ENCODE measurements at regions not wholly inside any gene's neighbourhood (a gene's known extent, or its start where the extent isn't known, plus 50 kb on each side); places are given as distances from the start of the nearest gene placed in this dataset.
A peak's percentile ranks its signal among the peaks of the same experiment; 100 is the strongest.

DNA sequence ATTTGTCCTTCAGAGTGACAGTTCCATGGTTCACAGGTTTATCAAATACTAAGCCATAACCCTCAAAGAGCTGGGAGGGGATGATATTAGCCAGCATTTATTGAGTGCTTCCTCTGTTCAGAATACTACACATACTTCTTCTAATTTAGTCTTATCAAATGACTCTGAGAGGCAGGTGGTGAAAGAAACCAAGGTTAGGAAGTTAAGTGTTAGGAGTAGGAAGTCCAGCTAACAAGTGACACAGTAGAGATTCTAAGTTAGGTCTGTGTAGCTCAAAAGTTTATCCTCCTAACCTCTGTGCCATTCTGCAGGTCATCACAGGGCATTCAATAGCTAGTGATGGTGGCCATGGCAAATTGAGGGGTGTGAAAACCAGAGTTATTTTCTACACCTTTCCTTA, 198.3 kb upstream of the MID1 start:
- DNase-seq (ENCODE audit: low spot score) = no peak

DNA sequence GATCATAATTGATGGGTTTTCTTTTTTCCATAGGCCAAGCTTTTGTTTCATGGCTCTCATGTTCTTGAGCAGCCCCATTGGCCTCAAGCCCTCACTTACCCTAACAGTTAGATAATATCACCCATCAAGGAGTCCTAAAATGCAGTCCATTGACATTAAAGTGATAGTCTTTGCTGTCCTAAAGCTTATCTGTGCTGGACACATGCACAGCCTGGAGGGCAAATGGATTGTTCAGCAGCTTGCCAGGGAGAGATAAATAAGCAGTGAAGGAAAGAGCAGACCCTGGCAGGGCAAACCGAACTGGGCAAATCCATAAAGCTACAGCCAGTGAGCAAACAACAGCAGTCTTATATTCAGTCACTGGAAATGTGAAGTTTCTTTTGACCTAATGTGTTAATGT, 199.6 kb upstream of the MID1 start:
- DNase-seq (ENCODE audit: low spot score) = no peak

DNA sequence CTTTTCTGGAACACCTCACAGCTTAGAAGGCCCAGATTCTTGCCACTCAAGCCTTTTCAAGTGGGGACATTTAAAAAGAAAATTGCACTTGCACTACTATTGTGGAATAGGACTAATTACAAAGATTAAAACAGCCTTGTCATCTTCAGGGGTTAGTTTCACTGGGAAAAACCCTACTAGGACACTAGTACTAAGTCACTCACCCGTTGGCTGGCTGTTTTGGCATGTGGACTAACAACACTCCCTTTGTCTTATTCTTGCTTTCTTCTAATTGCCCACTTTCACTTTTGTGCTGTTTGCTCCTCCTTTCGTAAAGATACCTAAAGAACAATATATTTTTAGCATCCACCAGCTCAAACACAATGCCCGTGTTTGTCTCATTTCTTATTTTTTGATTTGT, 200.9 kb upstream of the MID1 start:
- no peak for DNase-seq (ENCODE audit: low spot score)

DNA sequence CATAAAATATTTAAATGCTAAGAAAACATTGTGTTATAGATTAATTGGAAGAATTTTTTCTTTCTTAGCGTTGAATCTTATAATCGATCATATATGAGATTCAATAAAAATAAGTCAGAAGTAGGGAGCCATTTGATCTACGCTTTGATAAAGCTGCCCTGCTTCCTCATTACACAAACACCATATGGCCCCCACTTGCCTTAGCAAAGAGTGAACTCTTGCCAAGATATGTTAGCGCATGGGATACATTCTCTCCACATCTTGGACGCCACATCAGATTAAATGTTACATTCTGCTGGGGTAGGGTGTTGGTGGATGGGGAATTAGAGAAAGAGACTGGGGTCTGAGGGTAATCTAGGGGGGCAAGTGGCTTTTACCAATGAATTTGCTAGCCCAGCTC, 207.7 kb upstream of the MID1 start:
- DNase-seq (ENCODE audit: low spot score) = no peak

DNA sequence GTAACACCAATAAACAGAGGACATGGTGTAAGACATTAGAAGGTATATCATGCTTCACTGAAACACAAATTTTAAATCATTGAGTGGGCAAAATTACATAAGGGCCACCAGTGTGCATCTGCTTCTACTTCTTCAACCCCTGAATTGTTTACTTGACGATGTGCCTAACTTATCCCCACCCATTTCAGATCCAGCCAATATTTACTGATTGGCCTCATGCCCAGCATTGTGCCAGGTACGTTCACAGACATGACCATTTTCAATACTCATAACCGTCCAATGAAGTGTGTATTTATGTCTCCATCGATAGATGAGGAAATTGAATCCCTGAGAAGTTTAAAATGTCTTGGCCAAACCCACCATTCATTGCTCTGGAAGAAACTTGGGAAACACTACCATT, 208.3 kb upstream of the MID1 start:
- DNase-seq (ENCODE audit: low spot score) = no peak

DNA sequence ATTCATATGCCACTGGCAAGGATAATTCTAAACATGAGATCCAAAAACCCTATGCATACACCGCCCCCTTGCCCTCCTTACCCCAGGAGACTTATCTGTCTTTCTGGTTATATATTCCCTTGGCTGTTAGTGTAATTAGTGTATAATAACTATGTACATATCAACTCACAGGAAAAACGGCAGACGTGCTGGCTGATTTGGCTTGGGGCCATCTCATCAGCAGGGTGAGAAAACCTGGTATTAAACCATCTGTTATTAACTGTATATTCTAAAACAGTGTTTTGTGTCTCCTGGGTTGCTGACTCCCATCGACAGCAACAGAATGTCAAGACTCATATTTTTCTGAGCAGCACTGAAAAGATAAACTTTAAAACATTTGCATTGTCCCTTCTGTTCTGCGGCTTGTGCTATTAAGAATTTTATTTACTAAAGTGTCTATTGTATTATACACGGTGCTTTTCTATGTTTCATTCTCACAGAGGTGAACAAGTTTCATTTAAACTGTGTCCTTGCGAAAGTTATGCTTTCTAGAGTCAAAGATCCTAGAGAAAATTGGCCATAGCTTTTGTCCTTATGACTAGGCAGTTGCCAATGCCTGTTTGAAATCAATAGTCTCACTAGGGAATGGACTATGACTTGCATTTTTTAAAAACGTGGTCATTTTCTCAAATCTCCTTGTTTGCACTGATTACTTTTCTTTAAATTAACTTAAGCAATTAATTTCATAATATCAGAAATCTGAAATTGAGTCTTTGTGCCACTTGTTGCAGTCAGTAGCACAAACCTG, 211.5 kb upstream of the MID1 start:
- DNase-seq (ENCODE audit: low spot score) = no peak

DNA sequence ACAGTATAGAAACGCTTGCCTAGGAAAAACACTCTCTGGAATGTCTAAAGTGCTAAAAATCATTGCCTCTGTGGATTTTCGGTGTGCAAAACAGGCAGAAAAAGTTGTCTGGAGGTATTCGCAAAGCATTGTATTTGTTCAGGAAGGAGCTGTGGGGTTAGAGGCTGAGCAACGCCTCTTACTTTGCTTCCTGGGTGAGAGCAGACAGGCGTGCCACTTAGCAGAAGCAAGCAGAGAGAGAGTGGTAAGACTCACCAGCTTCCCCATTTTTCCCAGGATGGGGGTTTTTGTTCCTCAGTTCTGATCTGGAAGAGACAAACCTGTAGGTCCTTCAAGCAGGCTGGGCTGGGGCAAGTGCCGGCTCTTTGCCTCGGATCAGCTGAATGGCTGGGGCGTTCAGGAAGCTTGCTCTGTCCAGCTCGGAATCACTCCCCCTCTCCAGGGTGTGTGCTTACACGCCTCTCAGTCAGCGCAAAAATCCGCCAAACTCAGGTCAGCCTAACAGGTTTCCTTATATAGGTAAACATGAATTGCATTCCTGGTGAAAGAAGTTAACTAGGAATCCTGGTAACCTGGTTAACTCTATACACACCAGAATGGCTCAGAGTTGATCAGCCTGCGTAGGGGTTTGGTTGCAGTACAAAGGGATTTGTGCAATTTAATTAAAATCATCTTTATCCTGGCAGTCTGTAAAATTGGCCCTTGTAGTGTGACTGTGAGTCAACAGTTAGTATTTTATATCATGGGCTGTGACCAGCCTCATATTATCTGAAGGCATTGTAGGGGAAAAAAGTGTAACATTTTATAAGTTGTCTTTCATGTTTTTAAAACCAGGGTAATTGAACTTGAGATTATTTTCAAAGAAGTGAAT, 213.1 kb upstream of the MID1 start:
- DNase-seq (ENCODE audit: low spot score) = no peak

DNA sequence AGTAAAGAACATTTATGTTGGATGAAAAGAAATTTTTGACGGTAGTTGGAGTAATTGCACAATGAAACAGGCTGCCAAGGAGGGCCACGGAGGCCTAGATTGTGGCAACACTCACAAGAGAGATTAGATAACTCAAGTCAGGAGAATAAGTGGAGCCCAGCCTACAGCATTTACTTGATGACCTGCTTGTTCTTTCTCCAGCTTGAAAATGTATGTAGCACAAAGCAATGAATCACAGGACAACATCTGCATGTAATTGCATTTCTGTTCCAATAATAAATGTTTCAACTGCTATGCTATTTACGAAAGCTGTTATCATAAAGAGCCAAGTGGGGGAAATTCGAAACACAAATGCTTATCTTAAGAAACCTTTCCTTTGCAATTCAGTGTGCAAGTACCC, 221.2 kb upstream of the MID1 start:
- no peak for DNase-seq (ENCODE audit: low spot score)

DNA sequence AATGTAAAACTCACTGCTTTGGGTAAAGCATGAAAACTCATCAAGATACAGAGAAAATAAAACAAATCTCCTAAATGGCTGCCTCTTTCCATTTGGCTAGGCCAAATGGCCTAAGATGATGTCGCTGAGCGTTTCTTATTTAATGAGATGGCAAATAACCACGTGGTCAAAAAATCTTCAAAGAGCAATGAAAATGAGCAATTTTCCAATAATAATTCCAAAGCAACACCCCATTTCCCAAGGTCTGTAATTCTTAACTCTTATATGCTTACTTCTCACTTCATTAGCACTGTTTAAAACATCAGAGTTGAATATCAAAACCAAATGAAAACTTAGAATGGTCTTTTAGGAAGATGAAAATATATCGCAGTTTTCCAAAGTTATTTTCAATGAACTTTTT, 222.3 kb upstream of the MID1 start:
- DNase-seq (ENCODE audit: low spot score) = no peak

DNA sequence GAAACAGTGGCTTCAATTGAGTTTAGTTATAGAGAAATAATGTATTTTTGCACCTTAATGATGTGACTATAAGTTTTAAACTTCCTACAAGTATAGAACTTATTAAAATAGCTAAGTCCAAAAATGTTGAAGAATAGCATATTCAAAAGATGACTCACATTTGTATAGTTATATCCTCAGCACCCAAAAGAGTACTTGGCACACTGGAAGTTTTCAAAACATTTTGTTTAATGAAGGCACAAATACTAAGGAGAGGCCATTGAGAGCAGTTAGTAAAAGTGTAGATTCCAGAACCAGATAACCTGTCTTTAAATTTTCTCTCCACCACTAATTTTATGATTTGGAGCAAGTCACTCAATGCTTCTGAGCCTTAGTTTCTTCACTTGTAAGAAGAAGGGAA, 226.9 kb upstream of the MID1 start:
- no peak for DNase-seq (ENCODE audit: low spot score)

DNA sequence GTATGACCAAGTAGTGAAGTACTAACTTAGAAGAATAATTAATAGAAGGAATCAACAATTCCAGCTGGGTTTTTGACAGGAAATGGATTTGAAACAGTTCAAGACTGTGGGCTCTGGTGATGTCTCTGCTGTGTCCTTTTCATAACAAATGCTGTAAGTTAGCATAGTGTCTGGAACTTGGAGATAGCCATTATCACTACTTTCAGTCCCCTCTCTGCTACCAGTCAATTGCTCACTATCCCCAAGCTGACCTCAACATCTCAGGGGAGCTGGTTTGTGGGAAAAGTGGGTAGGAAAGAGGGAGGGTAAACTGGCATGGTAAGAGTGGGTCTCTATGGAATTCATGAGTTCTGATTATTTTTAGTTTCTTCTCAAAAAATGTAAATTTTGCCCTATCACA, 231.4 kb upstream of the MID1 start:
- no peak for DNase-seq (ENCODE audit: low spot score)

DNA sequence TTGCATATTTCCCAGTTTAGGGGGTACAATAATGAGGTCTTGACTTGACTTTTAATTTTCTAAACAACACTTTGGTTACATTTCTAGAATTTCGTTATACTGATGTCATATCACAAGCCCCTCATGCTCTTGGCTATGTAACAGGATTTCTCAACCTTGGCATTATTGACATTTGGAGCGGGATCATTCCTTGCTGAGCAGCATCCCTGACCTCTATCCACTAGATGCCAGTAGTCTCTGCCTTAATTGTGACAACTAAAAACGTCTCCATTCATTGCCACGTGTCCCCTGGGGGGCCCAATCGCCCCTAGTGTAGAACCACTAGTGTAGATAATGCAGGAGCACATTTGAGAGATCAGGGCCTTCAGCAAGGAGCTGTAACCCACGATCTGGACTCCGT, 234.2 kb upstream of the MID1 start:
- DNase-seq (ENCODE audit: low spot score) = no peak

DNA sequence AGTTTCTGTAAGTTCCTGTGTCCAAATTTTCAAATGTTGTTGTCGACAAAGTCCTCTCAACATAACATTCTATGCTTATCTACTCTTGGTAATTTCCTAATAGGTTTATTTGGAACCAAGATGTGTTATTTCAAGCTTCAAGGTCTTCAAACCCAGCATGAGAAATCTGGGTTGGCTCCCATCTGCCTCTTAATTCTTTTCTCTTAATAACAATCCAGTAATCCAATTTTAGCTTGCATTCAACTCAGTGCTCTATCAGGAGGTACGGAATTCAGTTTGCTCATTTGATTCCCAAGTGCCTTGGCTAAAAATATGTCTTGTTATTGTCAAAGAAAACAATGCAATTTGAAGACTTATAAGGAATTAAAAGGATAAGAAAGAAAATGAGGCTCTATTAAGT, 235.5 kb upstream of the MID1 start:
- no peak for DNase-seq (ENCODE audit: low spot score)

DNA sequence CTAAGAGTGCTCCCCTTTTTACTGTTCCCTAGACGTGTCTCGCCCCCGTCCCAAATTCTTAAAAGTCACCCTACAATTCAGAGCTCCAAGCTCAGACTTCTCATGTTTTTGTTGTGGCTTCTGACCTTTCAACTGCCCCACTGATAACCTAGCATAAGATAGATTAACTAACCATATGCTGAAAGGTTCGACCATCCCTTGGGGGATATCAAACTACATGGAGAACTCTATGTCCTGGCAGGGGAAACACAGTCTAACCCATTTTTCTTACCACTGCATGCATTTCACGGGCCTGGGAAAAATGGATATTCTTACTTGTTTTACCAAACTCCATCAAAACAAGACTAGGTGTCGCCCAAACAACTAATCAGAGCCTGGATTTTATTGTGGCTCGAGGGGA, 236.4 kb upstream of the MID1 start:
- no peak for DNase-seq (ENCODE audit: low spot score)

DNA sequence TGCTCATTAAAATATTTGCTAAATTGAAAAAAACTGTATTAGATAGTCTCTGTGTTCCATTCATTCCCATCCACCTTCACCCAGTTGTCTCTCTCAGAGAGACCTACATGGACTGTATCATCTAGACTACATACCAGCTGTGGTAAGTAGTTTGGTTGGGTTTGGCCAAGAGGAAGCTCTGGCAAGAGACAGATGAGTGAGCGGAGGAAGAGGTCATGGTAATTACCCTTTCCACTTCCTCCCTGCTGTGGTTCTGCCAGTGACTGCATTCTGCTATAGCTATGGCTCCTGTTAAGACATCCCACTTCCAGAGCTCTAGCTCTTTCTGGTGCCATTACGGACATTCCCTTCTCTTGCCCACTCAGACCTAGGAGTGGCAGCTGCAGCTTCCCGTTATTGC, 239.0 kb upstream of the MID1 start:
- DNase-seq (ENCODE audit: low spot score) = no peak

DNA sequence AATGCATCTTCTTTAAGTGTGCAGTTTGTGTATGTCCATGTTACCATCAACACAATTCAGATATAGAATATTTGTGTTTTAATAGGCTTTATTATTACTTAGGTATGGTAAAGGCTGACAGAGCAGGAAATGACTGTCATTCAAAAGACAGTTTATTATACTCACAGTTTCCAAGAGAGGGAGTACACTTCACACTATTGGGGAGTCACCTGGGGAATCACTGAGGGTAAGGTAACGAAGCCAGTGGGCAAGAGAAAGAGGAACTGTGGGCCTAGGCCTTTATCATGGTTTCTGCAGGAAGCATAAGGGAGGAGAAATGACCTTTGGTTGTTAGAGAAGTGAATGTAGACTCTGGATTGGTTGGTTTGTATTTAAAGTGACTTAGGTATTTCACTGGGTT, 235.1 kb upstream of the HCCS start:
- DNase-seq (ENCODE audit: low spot score) = no peak

DNA sequence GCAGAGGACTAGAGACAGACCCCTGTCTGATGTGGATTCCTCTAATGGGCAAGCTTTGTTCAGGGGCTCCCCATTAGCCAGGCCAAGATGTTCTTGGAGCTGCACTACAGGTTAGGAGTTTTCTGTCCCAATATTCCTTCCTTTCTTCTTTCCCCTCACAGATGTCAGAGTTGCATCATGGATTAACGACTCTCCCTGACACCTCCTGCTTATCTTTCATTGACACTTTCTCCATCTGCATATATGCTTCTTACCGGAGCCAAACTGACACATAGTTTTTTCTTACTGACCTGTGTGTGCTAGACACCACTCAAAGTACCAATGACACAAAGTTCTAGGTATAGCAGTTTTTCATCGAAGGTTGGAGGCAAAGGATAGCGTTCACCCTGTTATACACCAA, 228.6 kb upstream of the HCCS start:
- DNase-seq (ENCODE audit: low spot score) = no peak

DNA sequence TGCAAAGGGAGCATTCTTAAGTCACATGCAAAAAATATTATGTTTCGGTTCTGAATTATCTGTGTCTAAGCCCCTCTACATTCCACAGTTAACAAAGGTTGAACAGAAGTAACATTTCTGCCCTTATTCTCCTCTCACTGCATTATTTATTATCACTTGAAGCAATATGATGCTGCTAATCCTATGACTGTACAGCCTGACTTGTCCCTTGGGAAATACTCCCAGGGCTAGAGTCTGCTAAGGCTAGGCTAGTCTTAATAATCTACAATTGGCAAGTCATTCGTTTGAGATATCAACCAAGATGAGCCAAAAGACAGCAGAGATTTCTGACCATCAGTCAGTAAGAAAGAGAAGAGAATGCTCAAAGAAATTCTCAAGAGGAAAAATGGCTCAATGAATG, 226.9 kb upstream of the HCCS start:
- DNase-seq (ENCODE audit: low spot score) = no peak

DNA sequence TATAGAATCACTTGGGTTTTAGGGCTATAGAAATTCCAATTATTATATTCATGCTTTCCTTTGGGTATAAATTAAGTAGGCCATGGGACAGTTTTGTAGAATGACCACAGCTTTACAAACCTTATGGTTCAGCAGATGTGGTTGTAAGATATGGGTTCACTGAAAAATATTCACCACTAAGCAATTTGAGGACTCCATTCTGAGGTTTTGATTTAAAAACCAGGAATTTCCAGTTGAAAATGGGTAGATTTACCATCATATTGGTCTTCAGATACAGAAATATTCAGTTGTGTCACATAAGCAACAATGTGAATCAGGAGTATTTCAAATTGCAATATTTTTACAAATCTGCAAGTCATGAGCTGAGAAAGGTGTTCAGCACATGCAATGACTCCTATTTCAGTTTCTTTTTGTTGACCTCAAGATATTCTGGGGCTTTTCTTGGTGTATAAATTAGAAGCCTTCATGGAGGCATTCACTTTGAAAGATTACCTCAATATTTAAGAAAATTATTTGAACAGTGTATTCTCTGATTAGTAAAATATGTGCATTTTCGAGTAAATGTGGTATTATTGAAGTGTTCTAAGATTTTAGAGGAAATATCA, 218.4 kb upstream of the HCCS start:
- no peak for DNase-seq (ENCODE audit: low spot score)

DNA sequence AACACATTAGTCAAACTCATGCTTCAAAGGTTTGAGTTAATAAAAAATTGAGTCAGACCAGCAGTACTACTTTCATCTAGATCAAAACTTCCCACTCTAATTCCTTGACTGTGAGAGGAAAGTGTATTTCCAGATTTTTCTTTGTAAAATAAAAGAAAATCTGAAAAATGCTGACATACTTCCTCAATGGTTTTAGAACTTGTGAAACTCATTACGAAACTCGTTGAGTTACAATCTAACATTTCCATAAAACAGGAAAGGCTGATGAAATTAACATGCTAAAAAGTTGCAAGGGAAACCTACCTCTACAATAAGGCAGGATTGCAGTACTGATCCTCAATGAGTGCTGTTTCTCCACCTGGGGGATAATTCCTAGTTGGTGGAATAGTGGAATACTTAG, 217.8 kb upstream of the HCCS start:
- no peak for DNase-seq (ENCODE audit: low spot score)

DNA sequence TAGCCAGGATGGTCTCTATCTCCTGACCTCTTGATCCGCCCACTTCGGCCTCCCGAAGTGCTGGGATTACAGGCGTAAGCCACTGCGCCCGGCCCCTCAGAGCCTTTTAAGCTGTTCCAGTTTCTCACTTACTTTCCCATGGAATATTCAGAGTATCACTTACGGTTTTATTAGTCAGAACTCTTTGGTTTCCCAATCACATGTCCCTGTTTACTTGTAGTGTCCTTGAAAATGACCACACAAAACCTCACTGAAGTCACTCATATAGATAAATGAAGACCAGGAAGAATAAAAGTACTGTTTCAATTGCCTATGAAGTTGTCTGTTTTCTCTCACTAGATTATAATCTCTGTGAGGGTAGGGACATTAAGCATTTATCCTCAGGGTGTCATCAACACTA, 217.2 kb upstream of the HCCS start:
- no peak for DNase-seq (ENCODE audit: low spot score)

DNA sequence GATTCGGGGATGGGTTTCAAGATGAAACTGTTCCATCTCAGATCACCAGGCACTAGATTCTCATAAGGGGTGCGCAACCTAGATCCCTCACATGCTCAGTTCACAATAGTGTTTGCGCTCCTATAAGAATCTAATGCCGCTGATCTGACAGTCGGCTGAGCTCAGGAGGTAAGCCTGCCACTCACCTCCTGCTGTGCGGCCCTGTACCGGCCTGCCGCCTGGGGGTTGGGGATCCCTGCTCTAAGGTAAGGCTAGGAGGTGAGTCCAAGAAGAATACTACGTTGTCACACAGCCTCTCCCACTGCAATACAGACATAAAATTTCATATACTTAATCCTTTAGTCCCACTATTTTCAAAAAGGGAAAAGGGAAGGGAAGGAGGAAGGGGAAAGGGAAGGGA, 213.4 kb upstream of the HCCS start:
- no peak for DNase-seq (ENCODE audit: low spot score)

DNA sequence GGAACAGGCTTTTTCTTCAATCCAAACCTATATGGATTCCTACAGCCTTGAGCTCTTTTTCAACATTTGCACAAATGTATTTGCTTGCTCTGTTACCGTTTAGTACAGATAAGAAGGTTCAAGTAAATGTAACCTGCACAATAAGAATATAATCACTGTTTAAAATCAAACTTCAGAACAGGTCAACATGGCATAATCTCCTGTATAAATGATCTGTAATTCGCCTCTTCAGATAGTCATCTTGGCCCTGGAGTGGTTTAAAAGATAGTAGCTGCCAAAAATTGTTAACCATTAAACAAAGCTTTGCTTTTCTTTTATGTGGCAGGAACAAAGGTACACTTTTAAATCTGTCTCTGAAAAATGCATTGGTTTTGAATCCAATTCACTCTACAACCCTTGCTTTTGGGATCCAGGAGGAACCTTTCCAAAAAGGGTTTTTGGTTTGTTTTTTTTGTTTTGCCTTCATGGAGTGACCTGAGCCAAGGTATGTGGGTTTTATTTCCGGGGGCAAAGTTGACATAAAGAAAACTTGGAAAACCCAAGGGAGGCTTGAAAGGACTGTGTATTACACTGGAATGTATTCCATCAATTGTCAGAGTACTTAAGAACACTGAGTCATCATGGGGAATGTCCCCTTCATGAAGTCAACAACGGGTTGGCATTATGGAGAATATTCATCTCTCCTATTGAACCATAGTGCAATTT, 210.4 kb upstream of the HCCS start:
- peak; percentile 22 for DNase-seq (ENCODE audit: low spot score)
